Mesodermal cell (in vitro differentiated cells): ENCODE measurements at regions not wholly inside any gene's neighbourhood (a gene's known extent, or its start where the extent isn't known, plus 50 kb on each side); places are given as distances from the start of the nearest gene placed in this dataset.

ENCODE experiments used
- H3K27ac ChIP-seq: 2 replicates; pipeline ENCODE4 v1.7.0; 2013; ENCODE audit warnings: mild to moderate bottlenecking, low read depth, low read length, moderate library complexity; ENCODE audit not compliant: severe bottlenecking
- H3K36me3 ChIP-seq: 2 replicates; pipeline ENCODE4 v1.7.1; 2013; ENCODE audit warnings: mild to moderate bottlenecking, low read length, moderate library complexity; ENCODE audit not compliant: control insufficient read depth, insufficient read depth
- H3K4me1 ChIP-seq: one replicate; pipeline ENCODE4 v1.7.1; 2013; ENCODE audit warnings: mild to moderate bottlenecking, low read length; ENCODE audit not compliant: insufficient read depth, control insufficient read depth, poor library complexity, severe bottlenecking
- H3K4me3 ChIP-seq: 2 replicates; pipeline ENCODE4 v1.7.0; 2013; ENCODE audit warnings: low read length, control low read depth, mild to moderate bottlenecking; ENCODE audit not compliant: insufficient read depth, poor library complexity, severe bottlenecking; ENCODE audit errors: extremely low read depth
- H3K9me3 ChIP-seq: 2 replicates; pipeline ENCODE4 v1.7.1; 2013; ENCODE audit warnings: mild to moderate bottlenecking, low read length, moderate library complexity; ENCODE audit not compliant: control insufficient read depth
- WGBS, 2 experiments: methylation state at CpG; one replicate each; pipeline ENCODE4 v1.1.5; 2013; ENCODE audit warnings: missing lambda C conversion rate in 2 of 2; ENCODE audit not compliant: insufficient coverage in 2 of 2; 5-methylcytosine and 5-hydroxymethylcytosine counted together

DNA sequence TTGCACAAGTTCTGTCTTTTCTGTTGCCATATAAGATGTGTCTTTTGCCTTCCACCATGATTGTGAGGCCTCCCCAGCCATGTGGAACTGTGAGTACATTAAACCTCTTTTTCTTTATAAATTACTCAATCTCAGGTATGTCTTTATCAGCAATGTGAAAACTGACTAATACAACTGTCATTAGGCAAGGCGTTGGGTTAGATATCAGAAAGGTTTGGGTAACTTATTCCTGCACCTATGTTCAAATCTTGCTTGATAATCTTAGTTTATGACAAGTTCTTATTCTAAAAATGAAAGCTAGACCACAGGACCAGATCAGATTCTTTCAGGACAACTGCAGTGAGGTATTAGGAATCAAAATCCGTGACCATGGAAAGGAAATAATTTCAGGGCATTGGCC lies 160.6 kb upstream of the BDNF start:
- Histone ChIP-seq H3K36me3 (no peaks in the 10 kb centered on the region), H3K4me3 (no peak overlapping the region), H3K27ac (no peak overlapping the region), H3K4me1 (no peaks in the 10 kb centered on the region), H3K9me3 (no peaks in the 10 kb centered on the region)
- 89% methylated on average over 2 of the region's 2 CpGs; no CpG with 5 or more reads in 1 of the 2 experiments for WGBS, 2 experiments

DNA sequence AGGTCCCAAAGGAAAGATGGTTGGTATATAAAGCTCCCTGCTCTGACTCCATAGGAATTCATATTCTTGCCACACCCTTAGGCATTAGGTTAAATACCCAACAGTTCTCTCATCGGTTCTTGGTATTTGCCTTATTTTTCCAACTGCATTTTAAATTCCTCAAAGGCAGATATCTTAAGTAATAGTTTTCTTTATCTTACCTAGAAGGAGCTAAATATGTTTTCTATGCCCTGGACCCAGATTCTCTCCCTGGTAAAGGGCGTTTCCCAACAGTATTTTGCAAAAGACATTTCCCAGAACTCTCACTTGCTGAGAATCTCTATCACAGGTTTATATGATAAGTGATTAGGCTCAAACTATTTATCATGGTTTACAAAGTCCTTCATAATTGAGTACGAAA lies 158.6 kb upstream of the BDNF start:
- Histone ChIP-seq H3K4me3 (no peak overlapping the region), H3K9me3 (no peaks in the 10 kb centered on the region), H3K36me3 (no peaks in the 10 kb centered on the region), H3K4me1 (no peaks in the 10 kb centered on the region), H3K27ac (no peak overlapping the region)
- 83% methylated on average over 1 of the region's 3 CpGs; no CpG with 5 or more reads in 1 of the 2 experiments for WGBS, 2 experiments

DNA sequence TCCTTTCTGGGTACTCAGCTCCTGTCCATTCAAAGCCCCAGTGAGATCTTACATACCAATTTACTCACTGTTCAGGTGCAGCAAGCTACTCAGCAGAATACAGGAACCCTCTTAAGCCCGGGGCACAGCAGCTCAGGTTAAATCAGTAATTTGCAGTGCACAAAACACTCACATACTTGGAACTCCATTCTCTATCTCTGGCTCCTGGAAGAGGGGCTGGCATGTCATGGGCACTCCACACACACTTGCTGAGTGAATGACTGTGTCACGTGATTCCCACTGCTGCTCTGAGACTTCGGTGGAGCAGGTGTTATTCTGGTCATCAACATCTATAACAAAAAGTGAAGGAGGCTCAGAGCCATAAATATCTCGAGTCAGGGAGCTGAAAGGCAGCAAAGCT lies 157.3 kb upstream of the BDNF start:
- Histone ChIP-seq H3K27ac (no peak overlapping the region), H3K9me3 (no peaks in the 10 kb centered on the region), H3K4me3 (no peak overlapping the region), H3K36me3 (no peaks in the 10 kb centered on the region), H3K4me1 (no peaks in the 10 kb centered on the region)
- 80 to 86% methylated on average over 2 to 3 of the region's 4 CpGs for WGBS, 2 experiments

- Histone ChIP-seq H3K4me3 (no peak overlapping the region), H3K4me1 (no peaks in the 10 kb centered on the region), H3K9me3 (no peaks in the 10 kb centered on the region), H3K27ac (no peak overlapping the region), H3K36me3 (no peaks in the 10 kb centered on the region)
- 83 to 88% methylated on average over 2 to 3 of the region's 4 CpGs for WGBS, 2 experiments
These were observed 156.8 kb upstream of the BDNF start for GRCh38 chr11:27857014-27857413.

- Histone ChIP-seq H3K9me3 (no peaks in the 10 kb centered on the region), H3K27ac (no peak overlapping the region), H3K36me3 (no peaks in the 10 kb centered on the region), H3K4me3 (no peak overlapping the region), H3K4me1 (no peaks in the 10 kb centered on the region)
These were observed 148.2 kb upstream of the BDNF start for GRCh38 chr11:27848423-27848822.

DNA sequence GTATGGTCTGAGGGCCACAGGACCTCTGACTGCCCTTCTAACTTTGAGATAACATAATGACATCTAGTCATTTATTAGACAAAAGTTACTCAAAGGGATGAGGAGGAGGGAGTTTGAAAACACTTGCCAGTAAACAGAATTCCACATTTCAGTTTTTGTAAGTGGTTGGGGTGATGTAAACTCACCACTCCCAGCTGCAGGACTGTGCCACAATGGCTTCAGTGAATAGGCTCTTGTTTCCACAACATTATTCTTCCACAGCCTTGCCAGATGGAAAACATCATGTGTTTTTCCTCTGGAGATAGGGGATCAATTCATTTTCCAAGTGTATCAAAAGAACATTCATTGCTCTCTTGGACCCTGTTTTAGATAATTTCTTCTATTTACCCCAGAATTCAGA lies 147.2 kb upstream of the BDNF start:
- no peak overlapping the region for H3K27ac ChIP-seq
- H3K4me3 ChIP-seq = no peak overlapping the region
- H3K9me3 ChIP-seq = no peaks in the 10 kb centered on the region
- H3K36me3 ChIP-seq = no peaks in the 10 kb centered on the region
- no peaks in the 10 kb centered on the region for H3K4me1 ChIP-seq

GRCh38 chr11:27842290-27842689 lies 142.0 kb upstream of the BDNF start:
- Histone ChIP-seq H3K27ac (no peak overlapping the region), H3K4me3 (no peak overlapping the region), H3K36me3 (no peaks in the 10 kb centered on the region), H3K4me1 (no peaks in the 10 kb centered on the region), H3K9me3 (no peaks in the 10 kb centered on the region)

DNA sequence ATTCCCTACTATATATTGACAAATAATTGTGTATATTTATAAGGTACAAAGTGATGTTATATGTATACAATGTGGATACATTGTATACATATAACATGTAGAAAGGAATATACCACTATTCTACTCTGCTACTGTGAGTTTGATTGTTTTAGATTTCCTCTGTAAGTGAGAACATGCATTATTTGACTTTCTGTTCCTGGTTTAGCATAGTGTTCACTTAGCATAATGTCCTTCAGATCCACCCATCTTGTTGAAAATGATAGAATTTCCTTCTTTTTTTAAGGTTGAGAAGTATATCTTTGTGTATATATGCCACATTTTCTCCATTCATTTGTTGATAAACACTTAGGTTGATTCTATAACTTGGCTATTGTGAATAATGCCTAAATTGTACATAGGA lies 140.8 kb upstream of the BDNF start:
- no peak overlapping the region for H3K27ac ChIP-seq
- no peak overlapping the region for H3K4me3 ChIP-seq
- H3K4me1 ChIP-seq = no peaks in the 10 kb centered on the region
- no peaks in the 10 kb centered on the region for H3K36me3 ChIP-seq
- H3K9me3 ChIP-seq = no peaks in the 10 kb centered on the region

- Histone ChIP-seq H3K4me1 (no peaks in the 10 kb centered on the region), H3K4me3 (no peak overlapping the region), H3K27ac (no peak overlapping the region), H3K36me3 (no peaks in the 10 kb centered on the region), H3K9me3 (no peaks in the 10 kb centered on the region)
- 56 to 63% methylated on average over 3 of the region's 3 CpGs for WGBS, 2 experiments
These were observed 139.1 kb upstream of the BDNF start for GRCh38 chr11:27839226-27839913.

DNA sequence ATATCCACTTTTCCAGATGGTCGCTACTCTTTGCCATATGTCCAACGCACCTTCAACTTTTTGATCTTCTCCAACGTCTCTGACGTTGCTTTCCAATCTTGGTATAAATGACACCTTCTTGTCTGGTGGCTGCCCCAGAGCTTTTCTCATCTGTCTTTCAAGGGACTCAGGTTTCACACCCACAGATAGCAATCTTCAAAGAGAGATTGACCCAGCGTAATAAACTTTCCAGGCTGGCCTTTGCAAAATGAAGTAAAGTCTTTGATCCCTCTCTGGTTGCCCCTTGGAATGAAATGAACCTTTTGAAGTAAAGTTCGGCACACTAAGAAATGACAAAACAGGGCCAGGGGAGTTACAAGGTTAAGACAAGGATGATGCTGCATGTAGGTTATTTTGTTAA lies 138.4 kb upstream of the BDNF start:
- Histone ChIP-seq H3K4me3 (no peak overlapping the region), H3K27ac (no peak overlapping the region), H3K4me1 (no peaks in the 10 kb centered on the region), H3K36me3 (no peaks in the 10 kb centered on the region), H3K9me3 (no peaks in the 10 kb centered on the region)
- 50 to 59% methylated on average over 6 of the region's 6 CpGs for WGBS, 2 experiments

DNA sequence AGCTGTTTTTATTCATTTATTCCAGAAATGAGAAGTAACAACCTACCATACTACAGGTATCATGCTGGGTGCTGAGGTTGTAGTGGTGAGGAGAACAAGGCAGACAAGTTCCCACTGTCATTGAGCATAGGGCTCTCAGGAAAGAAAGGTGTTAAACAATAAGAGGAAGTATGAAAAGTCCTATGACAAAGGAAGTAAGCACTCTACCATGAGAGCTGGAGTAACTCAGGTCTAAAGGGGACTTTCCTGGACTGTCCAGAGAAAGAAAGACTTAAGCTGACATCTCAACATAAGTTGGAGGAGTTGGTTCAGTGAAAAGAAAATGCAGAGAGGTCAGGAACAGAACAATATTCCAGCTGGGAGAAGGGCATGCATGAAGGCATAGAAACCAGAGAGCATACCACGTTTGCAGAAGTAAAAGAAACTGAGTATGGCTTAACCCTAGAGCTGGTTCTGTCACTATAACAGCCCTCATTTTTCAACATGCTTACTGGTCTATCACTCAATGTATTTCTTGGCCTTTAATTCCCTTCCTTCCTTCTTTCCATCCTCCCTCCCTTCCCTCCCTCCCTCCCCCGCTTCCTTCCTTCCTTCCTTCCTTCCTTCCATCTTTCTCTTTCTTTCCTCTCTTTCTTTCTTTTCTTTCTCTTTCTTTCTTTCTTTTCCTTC lies 137.8 kb upstream of the BDNF start:
- Histone ChIP-seq H3K4me3 (no peak overlapping the region), H3K27ac (no peak overlapping the region), H3K36me3 (no peaks in the 10 kb centered on the region), H3K4me1 (no peaks in the 10 kb centered on the region), H3K9me3 (no peaks in the 10 kb centered on the region)
- 81 to 96% methylated on average over 2 of the region's 2 CpGs for WGBS, 2 experiments
